C4-2B (cell line): ENCODE measurements at regions not wholly inside any gene's neighbourhood (a gene's known extent, or its start where the extent isn't known, plus 50 kb on each side); places are given as distances from the start of the nearest gene placed in this dataset.

Experiments used
- H3K27ac ChIP-seq: fragments of 450-650 bp; 2 replicates; pipeline ENCODE4 v1.5.1; 2017
- ZFX ChIP-seq: fragments of 450-650 bp; IDR thresholded peaks from 2 replicates; pipeline ENCODE4 v1.6.1; 2017
- TF ChIP-seq, protein P1 (sequence below): fragments of 450-650 bp; conservative IDR thresholded peaks from 2 replicates; pipeline ENCODE4 v1.5.1; 2017; ENCODE audit warnings: mild to moderate bottlenecking

DNA sequence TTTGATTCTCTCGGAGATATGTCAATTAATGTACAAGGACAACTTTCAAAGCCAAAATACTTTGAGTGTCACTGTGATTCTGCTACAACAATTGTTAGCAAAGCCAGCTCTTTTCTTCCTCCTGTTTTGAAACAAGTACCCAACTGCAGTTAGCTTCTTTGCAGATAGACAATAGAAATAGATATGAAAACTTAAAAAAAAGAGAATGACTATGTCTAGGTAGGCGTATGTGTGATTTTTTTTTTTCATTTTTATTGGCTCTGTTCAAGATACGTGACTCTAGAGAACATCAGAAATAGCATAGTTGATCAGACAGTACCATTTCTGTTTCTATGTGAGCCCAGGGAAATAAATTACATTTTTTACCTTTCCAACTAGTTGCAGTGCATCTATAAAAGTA is 142.9 kb upstream of the CNTN4 start:
- no peak for TF ChIP-seq ZFX
- TF ChIP-seq, protein P1, sequence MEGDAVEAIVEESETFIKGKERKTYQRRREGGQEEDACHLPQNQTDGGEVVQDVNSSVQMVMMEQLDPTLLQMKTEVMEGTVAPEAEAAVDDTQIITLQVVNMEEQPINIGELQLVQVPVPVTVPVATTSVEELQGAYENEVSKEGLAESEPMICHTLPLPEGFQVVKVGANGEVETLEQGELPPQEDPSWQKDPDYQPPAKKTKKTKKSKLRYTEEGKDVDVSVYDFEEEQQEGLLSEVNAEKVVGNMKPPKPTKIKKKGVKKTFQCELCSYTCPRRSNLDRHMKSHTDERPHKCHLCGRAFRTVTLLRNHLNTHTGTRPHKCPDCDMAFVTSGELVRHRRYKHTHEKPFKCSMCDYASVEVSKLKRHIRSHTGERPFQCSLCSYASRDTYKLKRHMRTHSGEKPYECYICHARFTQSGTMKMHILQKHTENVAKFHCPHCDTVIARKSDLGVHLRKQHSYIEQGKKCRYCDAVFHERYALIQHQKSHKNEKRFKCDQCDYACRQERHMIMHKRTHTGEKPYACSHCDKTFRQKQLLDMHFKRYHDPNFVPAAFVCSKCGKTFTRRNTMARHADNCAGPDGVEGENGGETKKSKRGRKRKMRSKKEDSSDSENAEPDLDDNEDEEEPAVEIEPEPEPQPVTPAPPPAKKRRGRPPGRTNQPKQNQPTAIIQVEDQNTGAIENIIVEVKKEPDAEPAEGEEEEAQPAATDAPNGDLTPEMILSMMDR, result no peak
- no peak overlapping the region for H3K27ac ChIP-seq

DNA sequence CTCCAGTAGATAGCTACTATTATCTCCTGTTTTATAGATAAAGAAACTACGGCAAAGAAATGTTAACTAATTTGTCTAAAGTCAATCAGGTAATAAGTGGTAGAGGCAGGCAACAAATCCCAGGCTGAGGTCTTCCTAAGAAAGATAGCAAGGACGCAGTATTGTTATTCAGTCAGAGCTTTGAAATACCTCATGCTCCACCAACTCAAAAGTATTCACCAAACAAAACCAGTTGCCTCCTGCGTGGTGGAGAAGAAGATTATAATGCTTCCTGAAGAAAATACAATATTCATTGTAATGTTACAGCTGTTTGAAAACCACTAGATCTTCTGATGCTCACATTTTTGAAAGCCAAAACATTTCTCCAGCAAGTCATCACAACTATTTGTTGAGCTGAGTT is 138.2 kb upstream of the CNTN4 start:
- H3K27ac ChIP-seq, result no peak overlapping the region
- no peak for TF ChIP-seq ZFX
- TF ChIP-seq, protein P1, result no peak

DNA sequence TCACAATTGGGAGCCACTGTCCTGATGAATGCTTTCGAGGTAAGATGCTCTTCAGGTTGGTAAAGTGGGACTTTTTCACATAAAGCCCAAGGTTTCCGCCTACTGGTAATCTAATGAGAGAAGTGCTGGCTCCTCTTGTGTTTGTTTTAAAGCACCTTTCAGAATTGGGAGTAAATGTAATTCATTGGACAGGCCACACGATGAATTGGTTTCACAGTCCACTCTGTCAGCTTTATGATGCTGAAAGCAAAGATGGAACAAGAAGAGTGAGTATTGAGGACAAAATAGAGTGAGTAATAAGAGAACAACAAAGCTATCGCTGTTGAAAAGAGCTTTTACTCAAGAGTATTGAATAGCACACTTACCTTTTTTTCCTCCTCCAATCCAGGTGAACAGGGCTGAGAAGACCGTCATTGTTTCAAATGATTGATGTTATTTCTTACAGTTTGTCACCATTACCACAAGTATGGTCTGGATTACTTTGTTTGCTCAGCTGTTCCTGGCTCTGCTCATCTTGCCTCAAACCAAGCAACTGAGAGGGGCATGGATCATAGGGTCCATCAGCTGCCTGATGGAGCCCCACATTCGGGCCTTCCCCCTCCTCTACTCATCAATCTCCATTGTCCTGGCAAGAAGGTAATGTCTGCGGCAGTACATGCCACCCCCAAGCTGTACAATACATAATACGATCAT is 136.1 kb upstream of the CNTN4 start:
- no peak overlapping the region for H3K27ac ChIP-seq
- TF ChIP-seq, protein P1, result no peak

DNA sequence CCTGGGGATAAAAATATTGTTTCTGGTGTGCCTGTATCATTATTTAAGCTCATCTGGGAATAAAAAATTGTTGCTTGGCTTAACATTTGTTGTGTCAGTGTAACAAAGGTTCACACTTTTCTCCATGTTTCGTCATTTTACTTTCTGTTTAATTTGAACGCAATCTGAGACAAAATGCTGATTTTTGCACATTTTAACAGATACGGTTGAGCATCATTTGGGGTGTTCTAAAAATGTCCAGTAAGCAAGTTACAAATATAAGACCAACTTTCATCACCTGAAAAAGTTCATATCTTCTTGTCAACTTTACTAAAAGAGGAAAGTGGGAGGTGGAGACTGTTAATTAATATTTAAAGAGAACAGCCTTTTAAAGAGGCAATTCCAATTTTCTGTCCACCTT is 134.8 kb upstream of the CNTN4 start:
- H3K27ac ChIP-seq, result no peak overlapping the region
- TF ChIP-seq, protein P1, result no peak
- no peak for TF ChIP-seq ZFX

DNA sequence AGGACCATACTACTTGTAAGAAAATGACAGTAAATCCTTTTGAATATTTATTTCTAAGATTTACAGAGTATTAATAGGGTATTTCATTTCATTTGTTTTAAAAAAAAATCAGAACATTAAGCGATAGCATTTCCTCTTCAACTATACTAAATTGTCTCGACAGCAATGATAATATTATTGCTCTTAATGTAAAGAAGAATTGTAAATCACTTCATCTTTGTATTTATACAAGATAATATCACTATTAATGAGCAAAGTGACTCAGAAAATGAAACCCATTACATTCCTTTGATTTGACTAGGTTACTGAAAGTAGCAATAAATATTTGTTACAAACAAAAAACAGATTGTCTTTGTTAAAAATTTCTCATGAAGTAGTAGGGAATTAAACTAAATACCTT is 131.1 kb upstream of the CNTN4 start:
- TF ChIP-seq, protein P1, result no peak
- TF ChIP-seq ZFX, result no peak
- H3K27ac ChIP-seq, result no peak overlapping the region

DNA sequence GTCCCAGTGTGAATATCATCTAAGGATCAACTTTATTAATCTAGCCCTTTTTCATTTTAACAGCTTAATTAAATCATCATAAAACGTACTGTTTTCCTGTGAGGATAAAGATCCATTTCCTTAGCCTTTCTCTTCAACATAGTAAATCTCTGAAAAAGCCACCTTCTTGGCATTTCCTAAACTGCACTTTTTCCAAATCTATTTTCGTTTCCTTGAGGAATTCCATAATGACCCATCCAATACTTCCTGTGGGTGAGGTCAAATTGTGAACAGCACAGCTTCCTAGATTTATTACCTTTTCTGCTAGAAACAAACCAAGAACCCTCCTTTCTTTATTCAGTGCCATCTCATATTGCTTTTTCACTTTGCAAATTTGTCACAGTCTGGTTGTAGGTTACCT is 129.4 kb upstream of the CNTN4 start:
- TF ChIP-seq, protein P1, result no peak
- TF ChIP-seq ZFX, result no peak
- H3K27ac ChIP-seq, result no peak overlapping the region

DNA sequence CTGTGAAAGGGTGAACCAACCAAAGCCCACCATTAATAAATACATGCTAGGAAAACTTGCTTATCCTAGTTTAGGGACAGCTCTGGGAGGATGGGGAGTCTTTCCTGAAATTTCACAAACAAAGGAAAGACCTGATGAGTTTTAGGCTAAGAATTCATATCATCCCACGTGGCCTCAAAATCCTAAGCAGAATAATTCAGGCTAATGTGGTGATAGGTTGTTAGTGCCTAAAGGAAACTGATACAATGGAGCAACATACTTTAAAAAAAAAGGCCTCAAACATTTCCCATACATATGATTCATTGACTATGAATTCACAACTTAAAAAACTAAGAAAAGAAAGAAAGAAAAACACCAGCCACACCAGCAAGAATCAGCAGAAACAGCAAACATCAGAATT is 126.9 kb upstream of the CNTN4 start:
- no peak overlapping the region for H3K27ac ChIP-seq
- TF ChIP-seq, protein P1, result no peak
- no peak for TF ChIP-seq ZFX
